RKO (cell line): ENCODE measurements at regions not wholly inside any gene's neighbourhood (a gene's known extent, or its start where the extent isn't known, plus 50 kb on each side); places are given as distances from the start of the nearest gene placed in this dataset.

Experiments used
- DNase-seq: peaks from one replicate; pipeline ENCODE4 v3.0.0-alpha.2; 2016; ENCODE audit warnings: low spot score

DNA sequence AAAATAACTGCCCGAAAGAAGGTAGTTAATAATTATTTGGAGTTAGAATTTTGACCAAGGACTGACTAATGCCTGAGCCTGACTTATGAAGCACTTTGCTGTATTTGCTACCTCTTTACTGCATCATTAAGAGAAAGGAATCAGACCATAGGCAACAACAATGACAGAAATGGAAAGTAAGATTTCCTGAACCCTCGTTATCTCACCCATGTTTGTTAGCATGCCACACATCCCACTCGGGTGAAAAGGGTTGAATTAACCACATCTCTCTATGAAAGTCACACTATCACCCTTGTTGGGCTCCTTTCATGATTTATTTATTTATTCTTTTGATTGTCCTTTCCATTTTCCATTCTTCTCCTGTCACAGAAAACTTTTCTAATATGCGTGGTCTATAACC lies 59.6 kb downstream of the OLIG3 start:
- DNase-seq = no peak

DNA sequence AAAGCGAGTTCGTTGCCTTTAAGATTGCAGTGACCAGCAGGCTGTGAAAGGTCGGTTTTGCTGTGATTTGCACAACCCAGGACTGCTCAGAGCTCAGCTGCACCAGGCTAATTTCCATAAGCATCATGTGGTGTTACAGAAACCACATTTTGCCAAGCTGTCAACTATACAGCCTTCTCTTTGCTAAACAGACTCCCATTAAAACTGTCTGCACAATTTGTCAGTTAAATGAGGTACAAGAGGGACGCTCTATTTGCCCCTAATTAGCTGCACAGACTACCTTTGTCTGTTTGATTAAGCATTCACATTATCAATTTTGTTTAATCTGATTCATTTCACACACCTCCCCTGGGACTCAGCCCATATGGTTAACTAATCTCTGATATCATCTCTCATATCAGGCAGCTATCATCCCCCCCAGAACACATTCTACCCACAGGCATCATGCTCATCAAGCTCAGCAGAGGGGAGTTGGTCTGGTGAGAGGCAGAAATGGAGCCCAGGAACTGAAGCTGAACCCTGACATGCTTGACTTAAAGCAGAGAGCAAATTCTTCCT lies 62.1 kb downstream of the OLIG3 start:
- DNase-seq = no peak

DNA sequence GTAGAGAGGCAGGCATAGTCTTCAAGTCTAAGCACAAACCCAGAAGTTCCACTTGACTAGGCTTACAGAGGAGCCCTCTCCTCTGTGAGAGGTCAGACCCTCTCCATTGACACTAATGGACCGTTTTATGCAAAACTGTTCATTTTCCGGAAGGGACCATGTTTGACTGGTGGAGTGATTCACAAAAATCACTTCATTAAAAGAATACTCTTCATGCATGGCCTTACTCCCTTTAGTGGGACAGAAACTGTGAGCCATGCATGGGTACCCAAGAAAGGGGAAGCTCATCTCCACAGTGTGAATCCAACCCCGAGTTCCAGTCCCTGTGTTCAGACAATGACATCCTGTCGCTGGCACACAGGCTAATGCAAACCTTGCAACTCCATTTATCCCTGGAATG lies 63.2 kb downstream of the OLIG3 start:
- DNase-seq = no peak

DNA sequence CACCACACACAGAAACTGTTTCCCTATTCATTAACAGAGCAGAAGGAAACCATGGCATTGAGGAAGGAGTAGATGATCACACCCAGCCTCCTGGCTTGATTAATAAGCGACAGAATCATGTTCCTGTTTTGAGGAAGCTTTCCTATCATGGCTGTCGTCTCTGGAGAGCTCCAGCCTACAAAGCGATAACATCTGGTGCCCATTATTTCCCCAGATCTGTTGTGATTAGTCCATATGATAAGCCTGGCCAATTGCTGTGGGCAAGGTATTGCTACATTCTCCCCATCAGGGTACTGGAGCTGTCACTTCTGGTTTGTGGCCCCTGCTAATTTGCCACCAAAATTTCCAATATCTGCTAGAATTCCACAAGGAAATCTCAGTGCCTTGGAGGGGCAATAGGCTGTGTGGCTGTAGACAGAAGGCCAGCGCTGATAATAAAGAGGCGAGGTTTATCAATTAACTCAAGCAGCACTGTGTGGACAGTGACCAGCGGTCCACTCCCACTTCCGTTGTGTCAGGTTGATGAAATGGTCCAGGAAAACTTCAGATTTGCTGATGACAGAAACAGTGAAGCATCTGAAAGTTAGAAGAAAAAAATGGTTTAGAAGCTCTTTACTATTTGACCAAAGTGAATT lies 66.4 kb downstream of the OLIG3 start:
- no peak for DNase-seq

DNA sequence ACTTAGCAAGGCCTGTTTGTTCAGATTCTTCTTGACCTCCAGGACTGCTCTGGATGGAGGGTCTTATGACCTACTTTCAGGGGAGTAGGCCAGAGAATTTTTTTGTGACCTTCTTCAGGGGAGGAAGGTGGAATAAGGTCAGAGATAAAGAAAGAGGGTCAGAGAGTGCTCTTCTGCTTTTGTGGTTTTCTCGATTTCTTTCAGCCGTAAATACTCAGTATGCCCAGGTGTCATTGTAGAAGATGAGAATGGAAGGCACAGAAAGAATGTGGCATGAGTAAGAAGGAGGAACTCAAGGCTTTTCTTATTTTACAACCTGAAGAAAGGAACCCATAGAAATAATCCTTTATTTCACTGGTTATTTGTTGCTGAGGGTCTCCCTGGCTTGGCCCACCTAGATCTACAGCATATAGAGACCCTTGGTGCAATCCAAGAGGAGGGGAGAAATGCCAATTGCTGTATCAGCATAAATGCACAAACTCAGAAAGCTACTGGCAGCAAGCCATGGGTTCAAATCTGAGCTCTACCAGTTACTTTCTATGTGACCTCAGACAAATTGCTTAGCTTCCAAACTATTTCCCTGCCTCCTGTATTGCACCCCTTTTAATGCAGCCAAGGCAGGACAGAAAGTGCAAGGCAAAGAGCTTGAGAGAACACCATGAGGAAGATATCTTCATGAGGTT lies 68.0 kb downstream of the OLIG3 start:
- no peak for DNase-seq

DNA sequence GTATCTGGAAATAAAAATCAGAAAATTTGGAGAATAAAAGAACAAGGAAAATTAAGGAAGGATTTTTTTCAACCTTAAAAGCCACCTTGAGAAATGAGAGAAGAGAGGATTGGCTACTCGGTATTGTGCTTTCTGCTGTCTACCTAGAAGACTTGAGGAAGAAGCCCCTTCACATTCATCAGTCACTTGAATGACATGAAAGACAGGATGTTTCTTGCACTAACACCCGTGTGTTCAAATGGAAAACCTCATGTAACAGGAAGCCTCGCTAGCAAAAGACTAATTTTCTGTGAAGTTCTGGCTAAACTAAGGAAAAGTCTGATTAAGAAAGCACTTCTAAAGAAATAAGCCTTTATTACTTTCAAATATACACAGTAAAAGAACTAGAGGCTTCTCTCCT lies 69.9 kb downstream of the OLIG3 start:
- no peak for DNase-seq

DNA sequence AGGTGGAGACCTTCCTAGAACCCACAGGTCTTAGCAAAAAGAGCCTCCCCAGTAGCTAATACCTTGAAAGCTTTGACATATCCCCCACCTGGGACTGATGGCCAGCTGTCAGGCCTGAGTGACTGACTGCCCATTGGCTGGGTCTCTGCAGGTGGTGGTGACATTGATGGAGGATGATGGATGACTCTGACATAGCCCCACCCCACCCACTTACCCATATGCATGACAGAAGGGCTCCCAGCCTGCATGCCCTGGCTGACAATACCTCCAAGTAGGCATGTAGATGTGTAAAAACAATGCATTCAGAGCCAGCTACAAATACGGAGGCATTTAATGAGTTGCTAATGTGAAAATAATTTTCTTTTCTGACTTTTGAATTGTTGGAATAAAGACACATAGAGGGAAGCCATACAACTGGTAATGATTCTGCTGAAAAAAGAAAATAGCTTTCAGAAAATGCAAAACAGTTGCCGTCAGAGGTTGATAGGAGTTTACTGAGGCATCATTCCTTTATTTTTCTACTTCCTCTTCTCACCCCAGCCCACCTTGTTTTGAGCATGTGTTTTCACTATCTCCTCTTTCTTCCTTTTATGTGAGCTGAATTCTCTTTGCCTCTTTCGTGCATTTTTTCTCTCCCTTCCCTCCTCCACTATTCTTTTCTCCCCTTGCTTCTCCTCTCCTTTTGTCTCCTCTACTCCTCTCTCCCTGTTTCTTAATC lies 70.6 kb downstream of the OLIG3 start:
- DNase-seq = no peak

DNA sequence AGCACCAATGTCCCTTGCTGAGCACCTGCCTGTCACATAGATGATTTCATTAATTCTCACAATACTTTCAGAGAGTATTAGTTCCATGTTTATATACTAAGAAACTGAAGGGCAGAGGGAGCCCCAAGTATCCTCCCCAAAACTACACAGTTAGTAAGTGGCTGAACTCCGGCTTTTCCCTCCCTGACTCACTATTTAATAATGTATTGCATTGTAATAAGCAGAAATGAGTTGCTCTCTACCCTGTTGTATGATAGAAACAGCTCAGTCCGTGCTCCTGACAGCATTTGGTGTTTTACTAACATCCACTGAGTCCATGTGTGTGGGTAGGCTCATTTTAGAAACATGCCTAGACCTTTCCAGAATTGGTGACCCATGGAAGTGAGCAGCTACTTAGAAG lies 76.8 kb downstream of the OLIG3 start:
- no peak for DNase-seq

DNA sequence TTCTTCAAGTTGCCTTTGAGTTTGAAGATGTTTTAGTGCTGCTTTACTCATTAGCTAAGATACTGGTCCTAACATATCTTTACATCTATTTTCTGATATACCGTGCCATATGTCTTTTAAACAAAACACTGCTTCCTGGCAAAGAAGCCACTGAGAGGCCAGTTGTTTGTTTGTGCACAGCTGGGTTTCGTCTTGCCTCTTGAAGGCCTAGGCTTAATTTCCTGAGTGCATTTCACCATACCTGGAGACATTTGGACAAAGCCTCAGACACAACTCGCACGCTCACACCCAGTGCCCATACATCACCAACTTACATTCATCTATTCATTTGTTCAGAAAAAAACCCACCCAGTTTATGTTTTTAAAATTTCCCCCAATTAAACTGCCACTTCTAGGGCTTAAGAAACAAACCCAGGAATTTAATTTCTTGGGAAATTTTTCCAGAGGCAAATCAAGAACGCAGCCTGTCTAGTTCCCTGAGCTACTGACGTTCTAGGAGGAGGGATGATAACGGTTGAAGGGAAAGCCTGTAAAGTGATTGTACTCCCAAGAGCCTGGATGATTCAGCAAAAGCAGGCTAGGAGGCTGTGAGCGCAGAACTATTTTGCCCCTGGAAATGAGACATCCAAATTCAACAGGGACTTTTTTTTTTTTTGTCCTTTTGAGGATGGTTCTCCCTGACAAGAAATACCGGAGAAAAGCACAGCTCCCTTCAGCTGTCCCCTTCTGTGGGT lies 77.7 kb downstream of the OLIG3 start:
- DNase-seq = no peak

DNA sequence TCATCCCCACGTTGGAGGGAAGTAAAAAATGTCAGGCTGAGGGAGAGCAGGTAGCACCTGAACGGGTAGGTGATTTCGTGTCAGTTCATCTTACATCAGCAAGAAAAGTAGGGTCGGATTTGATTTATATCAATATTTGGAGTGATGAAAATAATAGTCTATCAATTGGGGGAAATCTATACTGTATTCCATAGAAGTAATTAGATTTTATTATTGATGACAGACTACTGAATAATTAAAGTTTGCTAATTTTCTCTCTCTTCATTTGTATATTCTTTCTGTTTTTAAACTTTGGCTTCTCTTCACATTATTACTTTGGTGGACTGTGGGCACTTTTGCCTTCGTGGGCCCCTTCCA lies 78.4 kb downstream of the OLIG3 start:
- no peak for DNase-seq

DNA sequence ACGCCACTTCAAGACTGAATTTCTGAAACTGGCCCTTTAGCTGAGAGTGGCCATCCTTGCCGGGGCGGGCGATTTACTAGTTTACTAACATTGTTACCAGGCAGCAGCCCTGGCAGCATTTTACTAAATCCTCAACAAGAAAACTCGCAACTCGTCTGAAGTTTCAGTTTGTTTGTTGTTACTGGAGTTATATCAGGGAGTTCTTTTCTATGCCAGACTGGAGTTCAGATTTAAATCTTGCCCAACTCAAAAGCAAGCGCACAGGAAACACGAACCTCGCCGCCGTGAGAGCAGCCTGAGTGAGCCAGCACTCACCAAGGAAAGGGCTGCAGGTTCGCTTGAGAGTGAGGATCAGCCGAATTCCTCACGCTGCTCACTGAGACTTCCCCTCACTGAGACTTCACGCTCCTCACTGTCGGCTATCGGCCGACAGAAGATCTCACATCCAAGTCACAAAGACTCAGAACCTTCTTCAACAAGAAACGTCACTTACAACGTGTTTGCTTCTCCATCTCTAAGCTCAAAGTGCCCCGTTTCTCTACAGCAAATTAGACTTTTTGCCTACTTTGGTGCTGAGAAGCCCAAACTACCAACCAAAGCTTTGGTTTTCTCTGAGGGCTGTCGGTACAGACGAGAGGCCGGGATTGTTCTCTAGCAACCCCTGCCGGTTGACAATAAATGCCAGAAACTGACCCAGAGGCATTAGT lies 78.9 kb downstream of the OLIG3 start:
- peak; percentile 5 for DNase-seq

DNA sequence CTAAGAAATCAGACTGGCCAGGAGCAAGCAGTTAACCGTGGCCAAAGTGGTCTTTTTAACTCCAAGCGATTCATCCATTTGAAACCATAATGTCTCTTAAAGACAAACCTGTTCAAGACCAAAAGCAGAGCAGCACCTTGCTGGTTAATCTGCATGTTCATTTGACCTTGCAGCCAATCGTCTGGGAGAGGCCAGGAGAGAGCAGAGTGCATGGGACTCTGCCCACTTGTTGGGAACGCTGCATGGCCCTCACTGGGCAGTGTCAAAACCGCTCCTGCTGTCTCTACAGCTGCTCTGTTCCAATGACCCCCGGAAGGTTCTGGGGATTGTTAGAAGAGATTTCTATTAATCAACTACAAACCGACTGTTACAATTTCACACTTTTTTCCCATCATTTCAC lies 79.6 kb downstream of the OLIG3 start:
- no peak for DNase-seq

DNA sequence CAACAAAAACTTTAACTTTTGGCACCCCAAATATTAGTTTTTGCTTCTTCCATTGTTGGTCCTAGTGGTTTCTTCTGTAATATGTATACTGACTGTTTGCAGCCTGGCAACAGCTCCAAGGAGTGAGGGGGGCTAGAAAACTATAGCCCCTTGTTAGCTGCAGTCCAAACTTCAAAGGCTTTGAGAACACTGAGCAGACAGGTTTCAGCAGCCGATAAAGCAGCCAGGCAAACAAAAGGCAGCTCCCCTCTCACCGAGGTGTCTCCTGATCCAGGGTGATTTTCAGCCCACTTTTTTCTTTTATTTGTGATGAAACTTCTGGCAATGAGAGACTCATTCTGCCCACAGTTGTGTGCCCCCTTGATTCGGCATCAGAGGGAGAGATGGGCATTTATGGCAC lies 80.7 kb downstream of the OLIG3 start:
- no peak for DNase-seq

DNA sequence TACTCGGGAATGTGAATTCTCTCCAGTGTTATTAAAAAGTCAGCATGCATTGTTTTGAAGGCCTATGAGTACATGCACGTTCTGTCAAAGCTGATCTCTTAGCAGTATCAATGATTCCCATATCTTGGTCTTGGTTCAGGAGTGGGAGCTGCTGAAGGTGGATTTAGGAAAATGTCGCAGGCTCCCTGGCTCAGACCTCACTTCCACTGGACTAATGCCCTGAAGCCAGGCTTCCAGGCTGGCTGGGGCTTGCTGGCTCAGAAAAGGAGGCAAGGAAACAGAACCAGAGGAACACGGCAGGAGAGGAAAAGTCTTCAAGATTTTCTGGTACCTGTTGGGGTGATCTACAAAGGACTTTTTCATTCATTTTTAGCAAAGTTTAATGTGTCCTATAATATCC lies 81.6 kb downstream of the OLIG3 start:
- DNase-seq = no peak

DNA sequence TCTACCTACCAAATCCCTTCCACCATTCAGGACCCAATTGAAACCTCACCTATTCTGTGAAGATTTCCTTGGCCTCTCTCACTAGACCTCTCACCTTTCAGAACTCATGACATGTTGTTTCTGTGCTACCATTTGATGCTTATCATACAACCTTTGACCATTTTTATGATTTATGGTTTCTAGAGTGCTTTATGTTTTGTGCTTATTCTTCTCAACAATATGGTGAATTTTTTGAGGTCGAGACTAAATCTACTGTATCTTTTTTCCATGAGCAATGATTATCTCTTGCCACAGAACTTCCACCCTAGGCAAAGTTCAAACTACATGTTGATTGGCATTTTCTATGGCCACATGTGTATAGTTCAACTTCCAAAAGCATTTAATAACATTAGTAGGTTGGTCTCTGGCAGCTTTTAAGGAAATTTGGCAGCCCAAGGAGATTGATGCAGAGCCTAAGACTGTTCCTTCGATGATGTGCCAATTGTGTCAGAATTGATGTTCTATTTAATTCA lies 84.9 kb downstream of the OLIG3 start:
- no peak for DNase-seq

DNA sequence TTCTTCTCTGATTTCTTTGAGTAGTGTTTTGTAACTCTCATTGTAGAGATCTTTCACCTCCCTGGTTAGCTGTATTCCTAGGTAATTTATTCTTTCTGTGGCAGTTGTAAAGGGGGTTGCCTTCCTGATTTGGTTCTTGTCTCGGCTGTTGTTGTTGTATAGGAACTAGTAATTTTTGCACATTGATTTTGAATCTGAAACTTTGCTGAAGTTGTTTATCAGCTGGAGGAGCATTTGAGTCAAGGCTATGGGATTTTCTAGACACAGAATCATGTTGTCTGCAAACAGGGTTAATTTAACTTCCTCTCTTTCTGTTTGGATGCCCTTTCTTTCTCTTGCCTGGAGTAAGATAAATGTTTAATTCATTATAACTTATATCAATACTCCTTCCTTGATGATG lies 86.4 kb downstream of the OLIG3 start:
- DNase-seq = no peak

DNA sequence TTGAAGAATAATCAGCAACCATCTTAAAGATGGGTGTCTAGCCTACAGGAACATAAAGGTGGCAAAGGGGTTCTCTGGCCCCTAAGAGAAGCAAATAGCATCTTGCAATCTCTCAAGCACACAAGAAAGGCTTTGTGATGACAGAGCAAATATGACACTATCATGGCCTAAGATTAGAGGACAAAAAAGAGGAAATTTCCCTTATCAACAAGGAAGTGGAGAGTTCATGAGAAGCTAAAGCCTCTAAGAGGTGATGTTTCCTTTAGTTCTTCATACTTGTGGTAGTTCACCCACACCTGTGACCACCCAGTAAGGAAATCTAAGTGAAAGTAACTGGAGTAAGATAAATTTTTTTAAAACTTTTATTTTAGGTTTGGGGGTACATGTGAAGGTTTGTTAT lies 88.4 kb downstream of the OLIG3 start:
- no peak for DNase-seq

DNA sequence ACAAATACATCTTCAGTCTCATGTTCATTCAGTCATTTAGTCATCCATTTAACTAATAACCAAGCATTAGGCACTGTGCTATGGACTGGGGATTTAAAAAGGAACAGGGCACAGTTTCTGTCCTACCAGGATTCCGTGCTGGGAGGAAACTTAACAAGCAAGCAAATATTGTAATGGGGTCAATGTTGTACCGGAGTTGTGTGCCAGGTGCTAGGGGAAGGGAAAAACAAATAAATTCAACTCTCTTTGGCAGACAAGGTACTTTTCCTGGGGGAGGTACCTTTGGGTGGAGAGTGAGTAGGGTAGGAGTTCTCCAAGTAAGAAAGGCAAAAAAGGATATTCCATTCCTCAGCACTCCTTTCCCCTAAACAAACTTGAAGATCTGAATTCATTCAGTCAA lies 90.3 kb downstream of the OLIG3 start:
- DNase-seq = no peak

DNA sequence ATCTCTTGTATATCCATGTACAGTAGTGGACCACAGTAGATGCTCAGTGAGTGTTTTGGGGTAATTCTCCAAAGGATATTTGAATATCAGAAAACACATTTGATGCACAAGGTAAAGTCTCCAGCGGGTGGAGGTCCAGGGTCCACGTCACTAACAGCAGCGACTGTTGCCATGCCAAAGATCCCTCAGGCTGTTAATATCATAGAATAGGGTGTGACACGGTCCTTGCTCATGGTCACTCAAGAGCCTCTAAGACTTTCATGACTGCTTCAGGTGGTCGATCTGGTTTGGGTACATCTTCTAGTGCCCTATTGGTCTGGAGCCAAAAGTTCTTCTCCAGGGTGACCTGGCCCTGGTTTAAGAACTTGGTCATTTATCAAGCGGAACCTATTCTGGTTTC lies 90.8 kb downstream of the OLIG3 start:
- no peak for DNase-seq

DNA sequence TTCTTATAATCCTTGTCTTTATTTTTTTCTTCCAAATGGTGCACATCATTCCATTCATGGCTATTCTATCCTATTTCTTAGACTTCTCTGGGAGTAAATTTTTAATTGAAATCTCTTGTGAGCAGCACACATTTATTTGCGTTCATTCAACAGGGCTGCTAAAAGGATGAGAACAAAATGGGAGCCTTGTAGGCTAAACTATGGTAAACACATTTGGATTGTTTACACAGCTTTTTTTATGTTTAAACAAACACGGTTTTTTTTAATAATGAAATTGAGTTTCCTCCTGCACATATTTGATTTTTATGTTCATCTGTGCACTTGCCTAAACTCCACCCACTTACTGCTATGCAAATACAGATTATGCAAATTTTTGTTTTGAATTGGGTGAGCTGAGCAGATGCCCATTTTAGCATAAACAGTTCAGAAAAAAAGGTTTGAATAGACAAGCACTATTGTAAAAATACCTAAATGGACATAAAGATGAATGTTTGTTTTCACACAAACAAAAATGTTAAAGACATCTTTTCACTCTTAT lies 92.0 kb downstream of the OLIG3 start:
- no peak for DNase-seq

DNA sequence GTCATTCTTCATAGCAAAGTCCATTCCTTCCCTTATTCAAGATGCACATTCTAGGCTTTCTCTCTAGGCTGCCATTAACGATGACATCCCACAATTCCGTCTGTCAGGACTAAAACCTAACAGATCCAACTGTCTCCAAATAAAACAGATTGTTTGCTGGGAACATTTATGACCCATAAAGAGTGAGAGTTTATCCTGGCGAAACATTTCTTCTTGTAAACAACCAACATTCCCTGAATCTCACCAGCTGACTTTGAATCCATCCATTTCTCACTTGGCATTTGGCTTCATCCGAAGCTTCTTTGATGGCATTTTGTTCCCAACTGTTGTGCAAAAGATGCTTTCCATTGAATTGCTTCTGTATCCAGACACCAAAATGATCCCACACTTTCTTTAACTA lies 93.1 kb downstream of the OLIG3 start:
- DNase-seq = no peak
